ENCODE measurements at regions not wholly inside any gene's neighbourhood (a gene's known extent, or its start where the extent isn't known, plus 50 kb on each side); places are given as distances from the start of the nearest gene placed in this dataset.

DNA sequence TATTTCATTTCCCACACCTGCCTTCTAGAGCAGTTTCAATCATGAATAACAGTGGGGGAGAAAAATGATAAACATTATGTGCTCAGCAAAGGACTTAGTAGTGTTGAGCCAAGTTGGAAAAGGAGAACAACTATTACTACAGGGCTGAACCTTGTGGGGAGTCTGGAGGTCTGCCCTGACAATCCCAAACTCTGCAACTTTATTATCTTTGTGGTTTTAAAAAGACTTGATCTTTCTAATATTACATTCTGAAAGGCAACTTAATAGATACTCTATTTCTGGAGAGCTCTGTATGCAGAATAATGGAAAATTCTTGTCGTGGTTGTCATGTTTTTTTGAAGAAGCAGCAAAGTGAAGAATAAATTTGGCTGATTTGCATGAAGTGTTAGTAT lies 116.1 kb downstream of the SPCS3 start:
- Mint-ChIP-seq H3K4me3 (ENCODE audit: low read depth) (no peak overlapping the region), H3K9me3 (ENCODE audit: low read depth) (no peaks in the 10 kb centered on the region), H3K36me3 (ENCODE audit: insufficient read depth) (no peaks in the 10 kb centered on the region), H3K27me3 (no peaks in the 10 kb centered on the region), H3K27ac (no peak overlapping the region), H3K4me1 (ENCODE audit: low read depth) (peaks cover 1% of the 10 kb centered on the region)
- TF ChIP-seq CTCF (IDR thresholded peaks at IDR 0.05; ENCODE audit: unreplicated experiment): no peak
- DNase-seq (ENCODE audit: low spot score, unreplicated experiment): no peak

- TF ChIP-seq CTCF (IDR thresholded peaks at IDR 0.05; ENCODE audit: unreplicated experiment): no peak
- H3K9me3 Mint-ChIP-seq (ENCODE audit: low read depth): no peaks in the 10 kb centered on the region
- H3K27ac Mint-ChIP-seq: no peak overlapping the region
- no peak overlapping the region for H3K4me3 Mint-ChIP-seq (ENCODE audit: low read depth)
- no peaks in the 10 kb centered on the region for H3K27me3 Mint-ChIP-seq
- H3K4me1 Mint-ChIP-seq (ENCODE audit: low read depth): peaks cover 1% of the 10 kb centered on the region
- no peaks in the 10 kb centered on the region for H3K36me3 Mint-ChIP-seq (ENCODE audit: insufficient read depth)
- DNase-seq (ENCODE audit: low spot score, unreplicated experiment): no peak
These were observed 116.7 kb downstream of the SPCS3 start for GRCh38 chr4:176436293-176436973.

DNA sequence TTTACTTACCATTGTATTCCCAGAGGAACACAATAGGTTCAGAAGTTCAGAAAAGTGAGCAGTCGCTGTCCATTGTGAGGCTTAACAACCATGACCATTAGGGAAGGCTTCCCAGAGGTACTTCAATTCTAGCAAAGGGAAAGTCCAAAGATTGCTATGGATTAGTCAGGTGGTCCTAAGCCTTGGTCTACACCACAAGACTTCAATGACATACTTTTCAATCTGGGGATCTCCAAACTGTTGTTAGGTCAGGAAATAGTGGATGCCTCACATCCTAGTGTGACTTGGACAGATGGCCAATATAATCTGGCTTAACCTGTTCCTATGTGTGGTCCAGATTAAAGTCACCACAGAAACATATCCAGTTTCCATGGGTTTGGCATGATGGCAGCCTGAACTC lies 118.0 kb downstream of the SPCS3 start:
- Mint-ChIP-seq H3K27me3 (no peaks in the 10 kb centered on the region), H3K4me1 (ENCODE audit: low read depth) (peaks cover 7% of the 10 kb centered on the region), H3K27ac (no peak overlapping the region), H3K9me3 (ENCODE audit: low read depth) (no peaks in the 10 kb centered on the region), H3K36me3 (ENCODE audit: insufficient read depth) (no peaks in the 10 kb centered on the region), H3K4me3 (ENCODE audit: low read depth) (no peak overlapping the region)
- DNase-seq (ENCODE audit: low spot score, unreplicated experiment): no peak
- TF ChIP-seq CTCF (IDR thresholded peaks at IDR 0.05; ENCODE audit: unreplicated experiment): no peak

GRCh38 chr4:176438401-176438800 lies 118.6 kb downstream of the SPCS3 start:
- Mint-ChIP-seq H3K4me1 (ENCODE audit: low read depth) (peaks cover 8% of the 10 kb centered on the region), H3K4me3 (ENCODE audit: low read depth) (no peak overlapping the region), H3K27me3 (no peaks in the 10 kb centered on the region), H3K9me3 (ENCODE audit: low read depth) (no peaks in the 10 kb centered on the region), H3K27ac (no peak overlapping the region), H3K36me3 (ENCODE audit: insufficient read depth) (no peaks in the 10 kb centered on the region)
- TF ChIP-seq CTCF (IDR thresholded peaks at IDR 0.05; ENCODE audit: unreplicated experiment): no peak
- no peak for DNase-seq (ENCODE audit: low spot score, unreplicated experiment)

GRCh38 chr4:176439611-176440010 lies 119.8 kb downstream of the SPCS3 start:
- H3K9me3 Mint-ChIP-seq (ENCODE audit: low read depth): no peaks in the 10 kb centered on the region
- H3K27me3 Mint-ChIP-seq: no peaks in the 10 kb centered on the region
- no peaks in the 10 kb centered on the region for H3K36me3 Mint-ChIP-seq (ENCODE audit: insufficient read depth)
- DNase-seq (ENCODE audit: low spot score, unreplicated experiment): no peak
- H3K4me3 Mint-ChIP-seq (ENCODE audit: low read depth): no peak overlapping the region
- peaks cover 8% of the 10 kb centered on the region for H3K4me1 Mint-ChIP-seq (ENCODE audit: low read depth)
- H3K27ac Mint-ChIP-seq: no peak overlapping the region
- no peak for TF ChIP-seq CTCF (IDR thresholded peaks at IDR 0.05; ENCODE audit: unreplicated experiment)

Measured in progenitor cell of endocrine pancreas (in vitro differentiated cells).